Testis (tissue), 2 donors: ENCODE measurements at regions not wholly inside any gene's neighbourhood (a gene's known extent, or its start where the extent isn't known, plus 50 kb on each side); places are given as distances from the start of the nearest gene placed in this dataset.
A peak's percentile ranks its signal among the peaks of the same experiment; 100 is the strongest.

Experiments used
- DNase-seq: peaks from one replicate; pipeline ENCODE4 v3.0.0-alpha.2; 2019
- H3K27ac ChIP-seq, 2 donors: fragments of 200-600 bp; sonication (generic); one replicate each; pipeline ENCODE4 v1.5.1; 2019
- H3K27me3 ChIP-seq: fragments of 200-600 bp; sonication (generic); one replicate; pipeline ENCODE4 v1.5.1; 2019
- H3K36me3 ChIP-seq: fragments of 200-600 bp; sonication (generic); one replicate; pipeline ENCODE4 v1.5.1; 2017; ENCODE audit warnings: low read depth; ENCODE audit errors: missing control alignments
- H3K4me1 ChIP-seq: fragments of 200-600 bp; sonication (generic); one replicate; pipeline ENCODE4 v1.5.1; 2019
- H3K4me3 ChIP-seq, 2 donors: fragments of 200-600 bp; sonication (generic); one replicate each; pipeline ENCODE4 v1.5.1; 2017 to 2019
- H3K9me3 ChIP-seq: fragments of 200-600 bp; sonication (generic); one replicate; pipeline ENCODE4 v1.5.1; 2017
- CTCF ChIP-seq, 3 experiments: fragments of 450-650 bp in 2 of 3; fragments of 200-600 bp in 1 of 3; sonication (generic) in 1 of 3; IDR thresholded peaks; one replicate each; pipeline ENCODE4 v1.5.1; 2016 to 2019; ENCODE audit warnings: antibody characterized with exemption in 3 of 3, mild to moderate bottlenecking in 2 of 3, moderate library complexity in 1 of 3
- POLR2A ChIP-seq: fragments of 450-650 bp; IDR thresholded peaks from one replicate; pipeline ENCODE4 v1.6.1; 2017; ENCODE audit warnings: antibody characterized with exemption, mild to moderate bottlenecking, moderate library complexity
- WGBS, 2 donors: methylation state at CpG; one replicate each; pipeline ENCODE4 v1.1.5; 2018; 5-methylcytosine and 5-hydroxymethylcytosine counted together
- intact Hi-C: fragments of 100-400 bp; cut with DNase I; formaldehyde crosslinking; loops from one replicate; pipeline ENCODE4 v1.15.1; 2023; ENCODE audit warnings: low total_unique reads

DNA sequence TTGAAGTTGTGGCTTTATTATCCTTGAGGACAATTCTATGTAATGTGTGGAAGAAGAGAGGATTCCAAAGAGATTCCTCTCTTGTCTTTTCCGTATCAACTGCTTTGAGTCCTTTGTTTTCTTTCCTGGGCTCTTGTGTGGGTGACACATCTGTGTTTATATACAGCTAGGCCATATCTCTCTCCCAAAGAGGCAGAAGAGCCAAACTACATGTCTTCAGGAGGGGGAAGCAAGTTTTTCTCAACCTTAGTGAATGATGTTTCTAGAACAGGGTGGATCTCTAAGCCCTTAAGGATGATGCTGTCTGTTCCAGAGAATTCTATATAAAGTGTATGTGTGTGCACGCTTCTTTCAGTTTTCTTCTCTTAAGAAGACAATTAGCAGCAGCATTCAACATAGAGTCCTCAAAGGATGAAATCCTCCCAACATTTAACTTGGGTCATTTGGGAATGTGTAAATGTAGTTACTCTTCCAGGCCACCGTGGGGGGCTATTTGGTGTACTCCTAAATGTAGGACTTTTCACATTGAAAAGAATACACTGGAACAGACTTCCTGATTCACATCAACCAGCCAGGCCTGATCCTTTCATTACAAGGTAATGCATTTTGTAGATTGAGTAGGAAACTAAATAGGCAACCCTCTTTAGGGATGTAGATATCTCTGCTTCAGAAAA, 92.8 kb upstream of the EEF1E1 start:
- 62% methylated on average over 3 of the region's 3 CpGs for WGBS, 2 donors
- Histone ChIP-seq H3K9me3 (no peaks in the 10 kb centered on the region), H3K27ac (no peak overlapping the region), H3K27me3 (no peaks in the 10 kb centered on the region), H3K4me3 (no peak overlapping the region), H3K36me3 (no peaks in the 10 kb centered on the region), H3K4me1 (no peaks in the 10 kb centered on the region)
- peak; percentile 26 for DNase-seq
- intact Hi-C loops, result no loop called here
- peak in 1 of 3 experiments; percentile 15 for TF ChIP-seq CTCF (IDR thresholded peaks at IDR 0.05)
- TF ChIP-seq POLR2A, result no peak

GRCh38 chr6:8194490-8194889, 92.1 kb upstream of the EEF1E1 start:
- H3K27ac ChIP-seq, result no peak overlapping the region
- WGBS, 2 donors, result 60 to 75% methylated on average over 3 of the region's 3 CpGs
- DNase-seq, result no peak
- H3K4me1 ChIP-seq, result no peaks in the 10 kb centered on the region
- H3K9me3 ChIP-seq, result no peaks in the 10 kb centered on the region
- H3K36me3 ChIP-seq, result no peaks in the 10 kb centered on the region
- no peaks in the 10 kb centered on the region for H3K27me3 ChIP-seq
- intact Hi-C loops, result no loop called here
- no peak overlapping the region for H3K4me3 ChIP-seq
- TF ChIP-seq CTCF (IDR thresholded peaks at IDR 0.05) (no peak), POLR2A (no peak)

DNA sequence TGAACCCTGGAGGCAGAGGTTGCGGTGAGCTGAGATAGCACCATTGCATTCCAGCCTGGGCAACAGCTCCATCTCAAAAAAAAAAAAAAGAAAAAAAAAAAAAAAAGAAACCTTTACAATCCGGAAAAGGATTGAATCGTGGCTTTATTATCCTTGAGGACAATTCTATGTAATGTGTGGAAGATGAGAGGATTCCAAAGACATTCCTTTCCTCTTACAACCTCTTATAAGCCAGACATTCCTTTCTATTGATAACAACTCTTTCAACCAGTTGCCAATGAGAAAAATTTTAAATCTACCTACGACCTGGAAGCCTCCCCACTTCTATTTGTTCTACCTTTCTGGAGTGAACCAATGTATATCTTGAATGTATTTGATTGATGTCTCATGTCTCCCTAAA, 91.2 kb upstream of the EEF1E1 start:
- Histone ChIP-seq H3K27ac (no peak overlapping the region), H3K4me1 (no peaks in the 10 kb centered on the region), H3K4me3 (no peak overlapping the region), H3K27me3 (no peaks in the 10 kb centered on the region), H3K9me3 (no peaks in the 10 kb centered on the region), H3K36me3 (no peaks in the 10 kb centered on the region)
- intact Hi-C loops, result no loop called here
- TF ChIP-seq POLR2A (no peak), CTCF (IDR thresholded peaks at IDR 0.05) (no peak)
- no peak for DNase-seq
- 75 to 78% methylated on average over 4 of the region's 4 CpGs for WGBS, 2 donors

GRCh38 chr6:8192597-8192996, 90.2 kb upstream of the EEF1E1 start:
- Histone ChIP-seq H3K27ac (no peak overlapping the region), H3K9me3 (no peaks in the 10 kb centered on the region), H3K4me3 (no peak overlapping the region), H3K27me3 (no peaks in the 10 kb centered on the region), H3K4me1 (no peaks in the 10 kb centered on the region), H3K36me3 (no peaks in the 10 kb centered on the region)
- DNase-seq, result no peak
- no peak for TF ChIP-seq POLR2A
- no peak for TF ChIP-seq CTCF (IDR thresholded peaks at IDR 0.05)
- intact Hi-C loops, result no loop called here

DNA sequence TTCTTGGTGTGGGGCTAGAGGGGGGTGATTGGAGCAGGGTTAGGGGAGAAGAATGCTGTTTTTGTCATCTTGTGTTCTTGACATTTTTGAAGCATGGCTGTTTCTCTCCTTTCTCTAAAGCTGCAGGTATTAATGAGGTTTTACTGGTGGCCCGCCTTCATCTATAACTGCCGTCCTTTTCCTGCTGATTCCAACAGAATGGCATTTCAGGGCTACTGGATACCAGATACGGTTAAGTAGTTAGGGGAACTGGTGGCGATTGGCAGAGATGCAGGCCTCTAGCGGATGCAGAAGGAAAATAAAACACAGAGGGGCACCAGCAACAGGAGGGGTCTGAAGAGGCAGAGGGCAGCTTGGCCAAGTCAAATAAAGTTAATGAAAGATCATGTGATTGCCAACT, 89.7 kb upstream of the EEF1E1 start:
- 61 to 67% methylated on average over 5 of the region's 5 CpGs for WGBS, 2 donors
- TF ChIP-seq CTCF (IDR thresholded peaks at IDR 0.05) (no peak), POLR2A (no peak)
- H3K36me3 ChIP-seq, result no peaks in the 10 kb centered on the region
- no peak overlapping the region for H3K4me3 ChIP-seq
- H3K4me1 ChIP-seq, result no peaks in the 10 kb centered on the region
- H3K27me3 ChIP-seq, result no peaks in the 10 kb centered on the region
- DNase-seq, result no peak
- no peaks in the 10 kb centered on the region for H3K9me3 ChIP-seq
- H3K27ac ChIP-seq, result no peak overlapping the region
- intact Hi-C loops, result no loop called here
